HG03159 (cell line): ENCODE measurements at regions not wholly inside any gene's neighbourhood (a gene's known extent, or its start where the extent isn't known, plus 50 kb on each side); places are given as distances from the start of the nearest gene placed in this dataset.

Experiments used
- ATAC-seq: cut with Tn5 transposase; IDR thresholded peaks from one replicate; pipeline ENCODE4 v1.9.1; 2021; ENCODE audit warnings: mild to moderate bottlenecking, moderate library complexity; ENCODE audit not compliant: unreplicated experiment

DNA sequence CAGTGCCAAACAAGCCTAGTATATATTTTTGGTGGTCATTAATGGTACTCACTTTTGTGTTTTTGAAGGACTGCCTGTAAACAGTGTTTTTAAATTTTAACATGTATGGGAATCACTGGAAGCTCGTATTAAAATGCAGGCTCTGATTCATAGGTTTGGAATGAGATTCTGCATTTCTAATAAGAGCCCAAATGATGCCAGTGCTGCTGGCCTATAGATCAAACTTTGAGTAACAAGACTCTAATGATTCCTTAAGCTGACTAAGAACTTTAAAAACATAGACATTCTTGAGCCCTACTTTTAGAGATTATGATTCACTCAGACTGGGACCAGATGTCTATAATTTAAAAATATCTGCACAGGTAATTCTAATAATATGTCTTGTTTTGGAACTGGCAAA lies 823.2 kb upstream of the LCORL start:
- ATAC-seq = no peak

GRCh38 chr4:18842431-18842830 lies 820.9 kb upstream of the LCORL start:
- no peak for ATAC-seq

DNA sequence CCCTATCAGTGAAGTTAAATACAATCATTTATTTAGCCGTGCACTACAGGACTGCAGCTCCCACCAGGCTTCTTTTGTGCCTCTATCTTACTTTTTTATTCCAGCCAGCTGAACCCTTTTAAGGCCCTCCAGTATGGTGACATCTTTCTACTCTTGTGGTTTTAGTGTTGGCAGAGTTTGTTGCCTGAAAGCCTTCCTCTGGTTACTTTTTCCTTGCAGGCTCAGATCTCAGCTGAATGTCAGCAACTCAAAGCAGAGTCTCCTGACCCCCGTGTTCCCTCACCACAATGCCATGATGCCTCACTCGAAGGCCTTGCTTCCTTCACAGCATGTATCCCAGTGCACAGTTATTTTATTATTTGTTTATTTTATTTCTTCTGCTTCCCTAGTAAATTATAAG lies 818.9 kb upstream of the LCORL start:
- ATAC-seq = no peak

DNA sequence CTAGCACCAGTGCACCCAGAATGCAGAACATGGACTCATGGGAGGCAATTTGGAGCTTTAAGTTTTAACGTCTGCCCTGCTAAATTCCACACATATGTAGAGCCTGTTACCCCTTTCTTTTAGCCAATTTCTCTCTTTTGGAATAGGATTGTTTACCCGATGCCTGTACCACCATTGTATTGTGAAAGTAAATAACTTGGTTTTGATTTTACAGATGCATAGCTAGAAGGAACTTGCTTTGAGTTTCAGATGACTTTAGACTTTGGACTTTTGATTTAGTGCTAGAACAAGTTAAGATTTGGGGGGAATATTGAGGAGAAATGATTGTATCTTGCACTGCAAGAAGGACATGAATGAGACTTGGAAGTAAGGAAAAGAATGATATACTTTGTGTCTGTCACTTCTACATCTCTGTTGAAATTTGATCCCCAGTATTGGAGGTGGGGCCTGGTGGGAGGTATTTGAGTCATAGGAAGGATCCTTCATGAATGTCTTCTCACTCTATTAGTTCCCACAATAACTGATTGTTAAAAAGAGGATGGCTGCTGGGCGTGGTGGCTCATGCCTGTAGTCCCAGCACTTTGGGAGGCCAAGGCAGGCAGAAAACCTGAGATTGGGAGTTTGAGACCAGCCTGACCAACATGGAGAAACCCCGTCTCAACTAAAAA lies 794.8 kb upstream of the LCORL start:
- no peak for ATAC-seq

DNA sequence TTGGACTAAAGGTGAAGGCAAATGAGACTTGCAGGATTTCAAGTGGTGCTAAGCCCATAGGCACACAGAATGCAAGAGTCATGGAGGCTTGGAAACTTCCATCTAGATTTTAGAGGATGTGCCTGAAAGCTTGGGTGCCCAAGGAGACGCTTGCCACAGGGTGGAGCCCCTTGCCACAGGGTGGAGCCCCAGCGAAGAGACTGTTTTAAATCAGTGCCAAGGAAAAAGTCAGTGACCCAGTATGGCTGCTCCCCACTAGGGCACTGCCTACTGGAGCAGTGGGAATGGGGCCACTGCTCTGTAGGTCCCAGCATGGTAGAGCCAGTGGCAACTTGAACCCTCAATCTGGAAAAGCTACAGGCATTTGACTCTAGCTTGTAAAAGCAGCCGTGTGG lies 794.2 kb upstream of the LCORL start:
- ATAC-seq = no peak

DNA sequence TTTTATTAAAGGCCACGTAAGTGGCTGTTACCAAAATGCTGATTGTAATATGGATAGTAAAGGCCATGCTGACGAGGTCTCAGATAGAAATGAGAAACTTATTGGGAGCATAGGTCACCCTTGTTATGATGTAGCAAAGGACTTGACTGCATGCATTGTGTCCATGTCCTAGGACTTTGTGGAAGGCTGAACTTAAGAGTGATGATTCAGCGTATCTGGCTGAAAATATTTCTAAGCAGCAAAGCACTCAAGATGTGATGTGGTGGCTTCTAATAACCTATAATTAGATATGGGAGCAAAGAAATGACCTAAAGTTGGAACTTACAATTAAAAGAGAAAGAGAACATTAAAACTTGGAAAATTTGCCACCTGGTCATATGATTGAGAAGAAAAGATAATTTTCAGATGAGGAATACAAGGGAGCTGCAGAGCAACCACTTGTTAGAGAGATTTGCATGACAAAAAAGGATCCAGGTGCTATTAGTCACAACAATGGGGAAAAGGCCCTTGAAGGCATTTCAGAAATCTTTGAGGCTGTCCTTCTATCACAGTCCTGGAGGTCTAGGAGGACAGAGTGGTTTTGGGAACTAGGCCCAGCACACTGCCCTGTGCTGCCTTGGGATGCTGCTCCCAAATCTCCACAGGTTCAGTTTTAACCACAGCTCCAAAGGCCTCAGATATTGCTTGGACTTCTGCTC lies 793.7 kb upstream of the LCORL start:
- ATAC-seq = no peak

GRCh38 chr4:18813771-18814170 lies 792.2 kb upstream of the LCORL start:
- no peak for ATAC-seq

GRCh38 chr4:18813055-18813454 lies 791.5 kb upstream of the LCORL start:
- ATAC-seq = no peak

GRCh38 chr4:18803781-18804180 lies 782.2 kb upstream of the LCORL start:
- no peak for ATAC-seq

DNA sequence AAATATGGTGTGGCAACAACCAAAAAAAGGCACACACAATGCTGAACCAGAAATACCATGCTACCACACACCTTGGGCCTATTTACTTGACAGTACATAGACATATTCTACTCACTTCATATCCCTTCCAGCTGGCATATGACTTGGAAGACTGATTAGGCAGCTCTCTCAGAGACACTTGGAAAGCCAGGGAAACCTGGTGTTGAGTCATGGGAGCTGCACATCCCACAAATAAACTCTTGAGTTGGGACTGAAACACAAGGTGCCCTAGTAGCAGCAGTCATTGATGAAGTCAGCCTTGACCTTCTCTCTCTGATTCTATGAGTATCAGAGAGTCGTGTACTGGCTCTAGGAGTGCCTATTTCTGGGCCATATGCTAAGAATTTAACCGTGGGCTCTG lies 776.6 kb upstream of the LCORL start:
- ATAC-seq = no peak

GRCh38 chr4:18795794-18796193 lies 774.2 kb upstream of the LCORL start:
- no peak for ATAC-seq

GRCh38 chr4:18777190-18777930 lies 755.8 kb upstream of the LCORL start:
- no peak for ATAC-seq

GRCh38 chr4:18767921-18768320 lies 746.4 kb upstream of the LCORL start:
- no peak for ATAC-seq

GRCh38 chr4:18756671-18757070 lies 735.1 kb upstream of the LCORL start:
- ATAC-seq = no peak

DNA sequence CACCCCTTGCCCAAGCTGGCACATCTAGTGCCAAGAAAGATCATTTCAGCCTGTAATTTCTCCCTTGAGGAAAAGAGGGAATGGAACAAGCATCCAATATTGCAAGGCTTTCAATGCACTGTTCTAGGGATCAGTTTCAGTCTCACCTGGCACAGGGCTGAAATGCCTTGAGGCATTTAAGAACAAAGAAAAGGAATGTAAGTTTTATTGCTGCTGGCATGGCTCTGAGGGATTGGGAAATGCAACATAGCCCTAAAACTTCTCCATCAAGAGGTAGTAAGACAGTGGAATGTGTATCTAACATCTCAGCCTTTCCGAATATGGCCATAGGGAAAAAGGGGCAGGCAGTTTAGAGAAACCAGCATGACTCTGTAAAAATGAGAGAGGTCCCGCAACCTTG lies 732.6 kb upstream of the LCORL start:
- ATAC-seq = no peak

DNA sequence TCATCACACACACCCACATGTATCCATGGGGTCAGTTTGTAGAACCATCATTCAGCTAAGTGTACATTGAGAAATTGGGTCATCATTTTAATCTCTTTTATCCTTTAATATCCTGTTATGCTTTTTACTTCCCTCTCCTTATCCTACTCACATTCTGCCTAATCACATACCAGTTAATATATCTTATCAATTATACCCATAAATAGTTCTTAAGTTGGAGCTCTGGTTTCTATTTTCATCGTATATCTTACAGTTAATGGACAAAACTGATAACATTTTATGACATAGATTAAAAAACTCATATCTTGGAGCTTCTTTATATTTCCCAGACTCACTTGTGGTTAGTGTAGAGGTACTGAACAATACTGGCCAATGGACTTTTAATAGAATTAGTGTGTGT lies 729.5 kb upstream of the LCORL start:
- no peak for ATAC-seq

GRCh38 chr4:18749391-18749790 lies 727.8 kb upstream of the LCORL start:
- ATAC-seq = no peak

DNA sequence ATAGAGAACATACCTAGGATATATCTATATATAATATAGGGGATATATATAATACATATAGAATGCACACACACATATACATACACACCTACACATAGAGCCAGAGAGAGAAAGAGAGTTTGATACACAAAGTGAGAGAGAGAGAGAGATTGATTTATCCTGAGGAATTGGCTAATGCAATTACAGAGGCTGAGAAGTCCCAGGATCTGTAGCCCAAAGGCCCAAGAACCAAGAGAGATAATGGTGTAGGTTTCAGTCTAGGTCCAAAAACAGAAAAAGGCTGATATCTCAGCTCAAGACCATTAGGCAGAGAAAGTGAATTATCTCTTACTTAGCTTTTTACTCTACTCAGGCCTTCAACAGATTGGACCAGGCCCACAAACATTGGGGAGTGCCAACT lies 715.0 kb upstream of the LCORL start:
- no peak for ATAC-seq

GRCh38 chr4:18735740-18736268 lies 714.2 kb upstream of the LCORL start:
- ATAC-seq = no peak

DNA sequence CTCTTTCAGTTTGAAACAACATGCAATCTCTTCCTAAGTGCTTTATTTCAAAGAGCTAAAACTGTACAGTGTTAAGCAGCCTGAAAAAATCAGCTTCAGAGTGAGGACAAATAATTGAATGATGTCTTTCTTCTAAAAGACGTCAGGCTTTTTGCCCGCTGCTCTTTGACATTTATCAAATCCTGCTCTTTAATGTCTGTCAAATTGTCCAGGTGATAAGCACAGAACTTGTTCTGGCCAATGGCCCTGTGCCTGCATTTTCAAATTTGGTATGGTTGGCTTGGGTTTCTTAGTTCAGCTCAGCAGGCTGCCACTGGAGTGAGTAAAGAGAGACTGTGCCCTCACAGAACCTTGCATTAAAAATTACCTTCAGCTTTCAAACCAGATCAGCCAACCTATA lies 712.9 kb upstream of the LCORL start:
- no peak for ATAC-seq

DNA sequence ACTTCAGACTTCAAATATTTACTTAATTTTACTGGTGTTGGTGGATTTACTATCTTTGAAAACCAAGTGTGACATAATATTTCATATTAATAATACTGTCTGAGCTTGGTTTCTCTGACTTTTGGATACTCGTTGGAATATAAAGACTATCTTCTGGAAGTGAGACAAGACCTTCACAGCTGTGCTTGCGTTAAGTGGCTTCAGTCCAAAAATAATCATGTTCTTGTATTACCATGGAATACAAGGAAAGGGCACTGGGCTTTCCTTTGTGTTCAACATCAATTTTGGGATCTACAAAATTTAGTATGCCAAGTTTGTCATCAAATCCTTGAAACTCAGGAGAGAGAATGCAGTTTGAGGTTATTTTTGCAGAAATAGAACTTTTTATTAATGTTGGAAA lies 712.4 kb upstream of the LCORL start:
- ATAC-seq = no peak

DNA sequence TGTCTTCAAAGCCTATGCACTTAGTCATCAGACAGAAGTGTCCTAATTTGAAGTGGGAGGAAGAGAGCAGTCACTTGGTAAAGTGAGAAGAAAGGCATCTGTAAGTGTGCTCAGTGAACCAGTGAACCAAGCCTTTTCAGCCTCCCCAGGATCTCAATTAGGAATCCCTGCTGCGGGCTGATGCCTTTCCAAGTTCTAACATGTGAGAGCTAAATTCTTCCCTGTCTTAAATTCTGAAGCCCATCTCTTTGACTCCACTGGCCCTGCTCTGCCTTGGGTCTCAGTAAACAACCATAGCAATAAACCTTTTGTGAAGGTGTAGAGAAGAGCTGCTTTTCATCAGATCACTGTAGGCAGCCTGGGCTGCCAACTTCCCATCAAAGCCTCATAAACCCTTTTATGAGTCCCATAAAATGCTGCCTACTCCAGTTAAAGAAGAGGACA lies 701.2 kb upstream of the LCORL start:
- ATAC-seq = no peak
